PC-3 (cell line): ENCODE measurements at regions not wholly inside any gene's neighbourhood (a gene's known extent, or its start where the extent isn't known, plus 50 kb on each side); places are given as distances from the start of the nearest gene placed in this dataset.

Source experiments
- EZH2 ChIP-seq: fragments of 300-600 bp; sonication (generic); IDR thresholded peaks from one replicate; pipeline ENCODE4 v1.6.1; 2017; ENCODE audit warnings: antibody characterized with exemption, mild to moderate bottlenecking, low read length; ENCODE audit not compliant: unreplicated experiment
- TF ChIP-seq, protein P1 (sequence below): fragments of 300-600 bp; sonication (generic); conservative IDR thresholded peaks from 2 replicates; pipeline ENCODE4 v1.5.1; 2017; ENCODE audit warnings: antibody characterized with exemption, low read depth, mild to moderate bottlenecking, low read length

DNA sequence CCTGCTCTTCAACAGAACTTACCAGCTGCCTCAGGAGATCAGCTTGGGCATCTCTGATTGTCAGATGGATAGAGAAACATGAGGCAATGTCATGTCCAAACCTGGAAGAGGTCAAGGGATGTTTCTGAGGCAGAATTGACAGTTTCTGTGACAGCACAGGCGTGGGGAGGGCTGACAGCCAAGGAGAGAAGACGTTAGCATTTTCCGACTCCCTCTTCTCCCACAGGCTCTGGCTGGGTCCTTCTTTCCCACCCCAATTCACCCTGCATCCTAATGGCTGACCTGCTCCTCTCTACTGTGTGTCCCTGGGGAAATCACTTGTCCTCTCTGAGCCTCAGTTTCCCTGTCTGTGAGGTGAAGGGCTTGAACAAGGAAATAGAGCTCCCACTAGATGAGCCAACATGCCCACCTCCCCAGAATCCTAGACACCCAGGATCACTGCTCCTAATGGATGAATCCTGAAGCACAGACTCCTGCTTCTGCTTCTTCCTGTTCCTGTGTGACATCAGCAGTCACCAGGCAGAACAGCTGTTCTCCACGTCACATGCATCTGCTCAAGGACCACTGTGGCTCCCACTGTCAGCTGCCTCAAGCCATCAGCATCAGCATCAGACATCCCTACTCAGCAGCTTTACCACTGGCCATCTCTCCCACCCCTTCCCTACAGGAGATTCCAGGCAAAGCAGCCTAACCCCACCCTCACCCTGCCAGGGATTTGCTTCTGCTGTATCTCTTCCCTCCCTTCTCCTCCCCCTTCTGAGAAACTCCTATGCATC is 408.0 kb downstream of the MATN1 start:
- TF ChIP-seq, protein P1, sequence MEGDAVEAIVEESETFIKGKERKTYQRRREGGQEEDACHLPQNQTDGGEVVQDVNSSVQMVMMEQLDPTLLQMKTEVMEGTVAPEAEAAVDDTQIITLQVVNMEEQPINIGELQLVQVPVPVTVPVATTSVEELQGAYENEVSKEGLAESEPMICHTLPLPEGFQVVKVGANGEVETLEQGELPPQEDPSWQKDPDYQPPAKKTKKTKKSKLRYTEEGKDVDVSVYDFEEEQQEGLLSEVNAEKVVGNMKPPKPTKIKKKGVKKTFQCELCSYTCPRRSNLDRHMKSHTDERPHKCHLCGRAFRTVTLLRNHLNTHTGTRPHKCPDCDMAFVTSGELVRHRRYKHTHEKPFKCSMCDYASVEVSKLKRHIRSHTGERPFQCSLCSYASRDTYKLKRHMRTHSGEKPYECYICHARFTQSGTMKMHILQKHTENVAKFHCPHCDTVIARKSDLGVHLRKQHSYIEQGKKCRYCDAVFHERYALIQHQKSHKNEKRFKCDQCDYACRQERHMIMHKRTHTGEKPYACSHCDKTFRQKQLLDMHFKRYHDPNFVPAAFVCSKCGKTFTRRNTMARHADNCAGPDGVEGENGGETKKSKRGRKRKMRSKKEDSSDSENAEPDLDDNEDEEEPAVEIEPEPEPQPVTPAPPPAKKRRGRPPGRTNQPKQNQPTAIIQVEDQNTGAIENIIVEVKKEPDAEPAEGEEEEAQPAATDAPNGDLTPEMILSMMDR: no peak
- TF ChIP-seq EZH2: no peak
